Loucy (cell line): ENCODE measurements at regions not wholly inside any gene's neighbourhood (a gene's known extent, or its start where the extent isn't known, plus 50 kb on each side); places are given as distances from the start of the nearest gene placed in this dataset.

Experiments
- H2AFZ ChIP-seq: fragments of 200-600 bp; sonication (generic); 2 replicates; pipeline ENCODE4 v1.6.0; 2016; ENCODE audit warnings: antibody characterized with exemption, mild to moderate bottlenecking, low read length, moderate library complexity
- H3F3A ChIP-seq: fragments of 200-600 bp; 2 replicates; pipeline ENCODE4 v1.6.0; 2016; ENCODE audit warnings: antibody characterized with exemption, low read depth, mild to moderate bottlenecking
- H3K27me3 ChIP-seq: fragments of 200-600 bp; sonication (generic); 2 replicates; pipeline ENCODE4 v1.6.1; 2014; ENCODE audit warnings: low read length, mild to moderate bottlenecking; ENCODE audit not compliant: insufficient read depth, poor library complexity, severe bottlenecking
- H3K36me3 ChIP-seq: fragments of 200-600 bp; sonication (generic); 2 replicates; pipeline ENCODE4 v1.6.1; 2016; ENCODE audit warnings: low read length; ENCODE audit not compliant: insufficient read depth
- H3K4me1 ChIP-seq: fragments of 200-600 bp; sonication (generic); 2 replicates; pipeline ENCODE4 v1.5.1; 2014; ENCODE audit warnings: low read length, mild to moderate bottlenecking; ENCODE audit not compliant: insufficient read depth, poor library complexity, severe bottlenecking
- H3K4me2 ChIP-seq: fragments of 200-600 bp; sonication (generic); 2 replicates; pipeline ENCODE4 v1.6.0; 2014; ENCODE audit warnings: antibody characterized with exemption, low read length, low read depth, mild to moderate bottlenecking; ENCODE audit not compliant: poor library complexity, severe bottlenecking
- H3K4me3 ChIP-seq: fragments of 200-600 bp; sonication (generic); 2 replicates; pipeline ENCODE4 v1.5.1; 2014; ENCODE audit warnings: low read length, mild to moderate bottlenecking, mixed read lengths; ENCODE audit not compliant: poor library complexity, severe bottlenecking
- H3K79me2 ChIP-seq: fragments of 200-600 bp; sonication (generic); 2 replicates; pipeline ENCODE4 v1.6.1; 2014; ENCODE audit warnings: low read length; ENCODE audit not compliant: insufficient read depth
- H3K9ac ChIP-seq: fragments of 200-600 bp; sonication (generic); 2 replicates; pipeline ENCODE4 v1.6.0; 2014; ENCODE audit warnings: mild to moderate bottlenecking, low read depth, low read length, moderate library complexity; ENCODE audit not compliant: poor library complexity, severe bottlenecking
- H3K9me2 ChIP-seq: fragments of 200-600 bp; sonication (generic); replicated peaks from 2 replicates; pipeline ENCODE4 v1.6.1; 2016; ENCODE audit warnings: low read depth, low read length, mixed read lengths
- H3K9me3 ChIP-seq: fragments of 200-600 bp; sonication (generic); 2 replicates; pipeline ENCODE4 v1.6.1; 2014; ENCODE audit warnings: mild to moderate bottlenecking, antibody characterized with exemption, low read length, low read depth; ENCODE audit not compliant: insufficient read depth
- H4K20me1 ChIP-seq: fragments of 200-600 bp; sonication (generic); 2 replicates; pipeline ENCODE4 v1.6.0; 2014; ENCODE audit warnings: antibody characterized with exemption, low read length, mild to moderate bottlenecking; ENCODE audit not compliant: insufficient read depth, poor library complexity, severe bottlenecking
- CTCF ChIP-seq: fragments of 200-600 bp; sonication (generic); conservative IDR thresholded peaks from 2 replicates; pipeline ENCODE4 v1.5.1; 2014; ENCODE audit warnings: mild to moderate bottlenecking, antibody characterized with exemption, low read length
- EZH2phosphoT487 ChIP-seq: fragments of 200-600 bp; IDR thresholded peaks from 2 replicates; pipeline ENCODE4 v1.6.1; 2018; ENCODE audit warnings: antibody characterized with exemption, mild to moderate bottlenecking, moderate library complexity, borderline replicate concordance

DNA sequence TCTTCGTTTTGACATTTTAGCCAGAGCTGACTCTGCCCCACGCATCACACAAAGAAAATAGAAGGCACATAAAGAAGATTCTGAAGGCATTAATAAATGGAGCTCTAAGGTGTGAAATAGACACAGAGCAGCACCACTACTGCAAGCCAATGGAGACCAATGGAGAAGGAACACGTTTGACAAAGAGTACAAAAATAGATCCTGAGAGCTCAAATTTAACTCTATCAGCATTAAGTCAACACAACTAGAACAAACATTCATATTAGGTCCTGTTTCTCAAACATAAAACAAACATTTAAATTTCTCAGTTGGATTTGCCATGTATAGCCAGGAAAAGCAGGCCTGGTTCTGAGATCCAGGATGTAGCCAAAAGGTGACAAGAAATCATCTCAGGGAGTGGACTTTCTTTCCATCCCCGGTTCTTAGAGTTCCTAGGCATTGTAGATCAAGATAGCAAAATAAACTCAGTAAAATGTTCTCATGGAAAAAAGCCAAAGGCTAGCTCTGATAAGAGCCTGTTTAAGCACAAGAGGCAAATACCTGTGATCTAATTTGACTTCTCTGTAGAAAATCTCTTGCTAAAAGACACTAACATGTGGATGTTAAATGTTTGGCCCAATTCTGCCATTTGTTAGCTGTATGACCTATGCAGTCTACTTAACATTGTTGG, 174.2 kb upstream of the VIPR2 start:
- Histone ChIP-seq H3K9ac (no peak overlapping the region), H3K4me3 (no peak overlapping the region), H3K9me3 (peaks cover 51% of the 10 kb centered on the region), H3K79me2 (no peaks in the 10 kb centered on the region), H4K20me1 (no peaks in the 10 kb centered on the region), H3K4me2 (no peak overlapping the region), H2AFZ (no peak overlapping the region), H3K9me2 (no peaks in the 10 kb centered on the region), H3K36me3 (no peaks in the 10 kb centered on the region), H3K27me3 (no peaks in the 10 kb centered on the region), H3K4me1 (no peaks in the 10 kb centered on the region), H3F3A (no peaks in the 10 kb centered on the region)
- no peak for TF ChIP-seq CTCF
- no peak for TF ChIP-seq EZH2phosphoT487

GRCh38 chr7:159317294-159317693, 172.6 kb upstream of the VIPR2 start:
- H3K9me2 ChIP-seq: no peaks in the 10 kb centered on the region
- no peak overlapping the region for H3K9ac ChIP-seq
- H3K36me3 ChIP-seq: no peaks in the 10 kb centered on the region
- no peaks in the 10 kb centered on the region for H3K4me1 ChIP-seq
- H3K4me3 ChIP-seq: no peak overlapping the region
- H3F3A ChIP-seq: no peaks in the 10 kb centered on the region
- no peaks in the 10 kb centered on the region for H3K27me3 ChIP-seq
- no peaks in the 10 kb centered on the region for H4K20me1 ChIP-seq
- no peak overlapping the region for H2AFZ ChIP-seq
- TF ChIP-seq EZH2phosphoT487 (no peak), CTCF (no peak)
- no peak overlapping the region for H3K4me2 ChIP-seq
- H3K79me2 ChIP-seq: no peaks in the 10 kb centered on the region
- peaks cover 42% of the 10 kb centered on the region for H3K9me3 ChIP-seq

DNA sequence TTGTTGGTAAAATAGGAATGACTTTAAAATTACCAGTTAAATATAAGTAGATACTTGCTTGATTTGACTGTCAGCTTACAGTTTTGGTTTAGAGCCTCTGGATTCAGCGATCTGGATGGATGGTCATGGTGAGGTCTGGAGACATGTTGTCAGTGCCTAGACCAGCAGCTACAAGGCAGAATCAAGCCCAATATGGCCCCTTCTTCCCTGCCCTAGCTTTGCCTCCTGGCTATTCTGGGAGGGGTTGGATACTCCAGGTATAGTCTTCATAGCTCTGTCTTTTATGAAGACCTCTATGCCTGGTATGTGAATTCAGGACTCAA, 166.5 kb upstream of the VIPR2 start:
- Histone ChIP-seq H3K4me2 (no peak overlapping the region), H3F3A (no peaks in the 10 kb centered on the region), H3K4me1 (no peaks in the 10 kb centered on the region), H3K9me3 (peaks cover 15% of the 10 kb centered on the region; the same call in 1 of the 2 replicates), H4K20me1 (no peaks in the 10 kb centered on the region), H3K79me2 (no peaks in the 10 kb centered on the region), H3K36me3 (no peaks in the 10 kb centered on the region), H3K9me2 (no peaks in the 10 kb centered on the region), H2AFZ (no peak overlapping the region), H3K9ac (no peak overlapping the region), H3K27me3 (no peaks in the 10 kb centered on the region), H3K4me3 (no peak overlapping the region)
- TF ChIP-seq CTCF (no peak), EZH2phosphoT487 (no peak)
